Stimulated activated CD4-positive, alpha-beta T cell treated with anti-CD3 and anti-CD28 coated beads, Interleukin-4, amount 100 ng/mL, for 48 hours (primary cell): ENCODE measurements at regions not wholly inside any gene's neighbourhood (a gene's known extent, or its start where the extent isn't known, plus 50 kb on each side); places are given as distances from the start of the nearest gene placed in this dataset.
"Not testable (repeated sequence)": the region's sequence is repeated elsewhere in the genome, so short reads cannot be mapped to it uniquely, and the experiment has no call there.

Source experiments
- DNase-seq, 2 donors: peaks; one replicate each; pipeline ENCODE4 v3.0.0-alpha.2; 2020; ENCODE audit warnings: low read depth in 2 of 2

- DNase-seq, result no peak
Observed at GRCh38 chr17:54191261-54191660, 368.5 kb downstream of the KIF2B start.

- no peak for DNase-seq
Observed at GRCh38 chr17:54194268-54194667, 371.5 kb downstream of the KIF2B start.

GRCh38 chr17:54196751-54197150 lies 374.0 kb downstream of the KIF2B start:
- DNase-seq, result no peak

GRCh38 chr17:54201380-54201779 lies 378.7 kb downstream of the KIF2B start:
- DNase-seq, result not testable (repeated sequence)

- no peak for DNase-seq
Observed at GRCh38 chr17:54220829-54221228, 398.1 kb downstream of the KIF2B start.

- DNase-seq, result no peak
Observed at GRCh38 chr17:54221499-54221898, 398.8 kb downstream of the KIF2B start.

GRCh38 chr17:54235571-54235970 lies 412.8 kb downstream of the KIF2B start:
- no peak for DNase-seq

GRCh38 chr17:54237911-54238515 lies 415.3 kb downstream of the KIF2B start:
- DNase-seq, result no peak

- no peak for DNase-seq
Observed at GRCh38 chr17:54239291-54239690, 416.6 kb downstream of the KIF2B start.

- DNase-seq, result no peak
Observed at GRCh38 chr17:54255696-54256095, 433.0 kb downstream of the KIF2B start.

- DNase-seq, result no peak
Observed at GRCh38 chr17:54256401-54256929, 433.7 kb downstream of the KIF2B start.

GRCh38 chr17:54257440-54257839 lies 434.7 kb downstream of the KIF2B start:
- no peak for DNase-seq

GRCh38 chr17:54259476-54259875 lies 436.7 kb downstream of the KIF2B start:
- no peak for DNase-seq

- no peak for DNase-seq
Observed at GRCh38 chr17:54261465-54261864, 438.7 kb downstream of the KIF2B start.

- no peak for DNase-seq
Observed at GRCh38 chr17:54269881-54270280, 447.2 kb downstream of the KIF2B start.

GRCh38 chr17:54270499-54270898 lies 447.8 kb downstream of the KIF2B start:
- no peak for DNase-seq

GRCh38 chr17:54277868-54278267 lies 455.1 kb downstream of the KIF2B start:
- no peak for DNase-seq

- no peak for DNase-seq
Observed at GRCh38 chr17:54280741-54281140, 458.0 kb downstream of the KIF2B start.

GRCh38 chr17:54282886-54283285 lies 460.2 kb downstream of the KIF2B start:
- no peak for DNase-seq

GRCh38 chr17:54307351-54307750 lies 484.6 kb downstream of the KIF2B start:
- no peak for DNase-seq

GRCh38 chr17:54324813-54325212 lies 502.1 kb downstream of the KIF2B start:
- no peak for DNase-seq

- DNase-seq, result no peak
Observed at GRCh38 chr17:54339731-54340130, 517.0 kb downstream of the KIF2B start.

- DNase-seq, result no peak
Observed at GRCh38 chr17:54347495-54347894, 524.8 kb downstream of the KIF2B start.

GRCh38 chr17:54348234-54348633 lies 525.5 kb downstream of the KIF2B start:
- no peak for DNase-seq
